ENCODE measurements at regions not wholly inside any gene's neighbourhood (a gene's known extent, or its start where the extent isn't known, plus 50 kb on each side); places are given as distances from the start of the nearest gene placed in this dataset.

DNA sequence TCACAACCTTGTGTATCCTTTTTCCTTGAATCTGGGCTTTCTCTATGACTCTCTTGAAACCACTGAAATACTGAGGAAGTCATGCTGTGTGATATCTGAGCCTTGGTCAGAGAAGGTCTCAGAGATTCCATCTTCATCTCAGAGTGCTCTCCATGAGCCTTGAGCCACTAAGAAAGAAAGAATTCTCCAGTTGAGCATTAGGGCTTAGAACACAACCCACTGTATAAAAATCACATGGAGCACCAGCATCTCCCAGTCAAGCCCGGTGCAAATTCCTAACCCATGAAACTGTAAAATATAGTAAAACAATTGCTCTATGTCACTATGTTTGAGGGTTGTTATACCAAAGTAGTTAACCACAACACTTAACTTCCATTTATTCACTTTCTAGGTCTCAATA is 181.4 kb downstream of the MOXD1 start:
- FAIRE-seq (no peak), DNase-seq (ENCODE audit: insufficient read length, low spot score) (no peak)
- TF ChIP-seq POLR2A (IDR thresholded peaks at IDR 0.05; ENCODE audit: low read depth, low read length) (no peak), POLR2AphosphoS5 (IDR thresholded peaks at IDR 0.05; ENCODE audit: low read depth, low read length) (no peak), PAX5 (IDR thresholded peaks at IDR 0.05; ENCODE audit: insufficient read depth, low read length, severe bottlenecking) (no peak), TAF1 (IDR thresholded peaks at IDR 0.05; ENCODE audit: low read depth, low read length) (no peak), POU2F2 (IDR thresholded peaks at IDR 0.05; ENCODE audit: low read depth, low read length) (no peak), SPI1 (IDR thresholded peaks at IDR 0.05; ENCODE audit: low read depth, low read length) (no peak)

DNA sequence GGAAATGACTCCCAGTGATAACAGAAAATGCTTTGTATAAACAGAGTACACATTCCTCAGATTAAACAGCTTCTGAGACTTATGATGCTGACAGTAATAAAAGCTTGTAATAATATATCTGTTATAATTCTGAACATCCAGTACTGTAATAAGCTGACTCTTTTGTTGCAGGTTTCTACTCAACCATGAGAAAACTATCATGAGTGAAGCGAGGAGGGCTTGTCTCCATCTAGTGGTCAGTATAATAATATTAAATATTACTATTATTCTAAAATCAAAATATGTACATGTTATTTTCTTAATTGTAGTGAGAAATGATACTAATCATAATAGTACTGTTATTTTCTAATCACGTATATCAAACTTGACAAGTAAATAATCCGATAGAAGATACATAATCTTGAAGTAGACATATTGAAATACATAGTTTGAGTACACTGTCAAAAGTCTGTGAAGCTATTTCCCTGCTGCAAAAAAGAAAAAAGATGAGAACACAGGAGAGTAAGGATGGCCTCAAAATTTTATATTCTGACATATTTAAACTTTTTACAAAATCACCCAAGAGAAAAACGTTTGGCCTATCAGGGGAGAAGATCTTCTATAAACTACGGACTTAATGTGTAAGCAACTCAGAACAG is 183.1 kb downstream of the MOXD1 start:
- DNase-seq (ENCODE audit: insufficient read length, low spot score) (no peak), FAIRE-seq (no peak)
- TF ChIP-seq PAX5 (IDR thresholded peaks at IDR 0.05; ENCODE audit: insufficient read depth, low read length, severe bottlenecking) (no peak), POU2F2 (IDR thresholded peaks at IDR 0.05; ENCODE audit: low read depth, low read length) (no peak), TAF1 (IDR thresholded peaks at IDR 0.05; ENCODE audit: low read depth, low read length) (no peak), SPI1 (IDR thresholded peaks at IDR 0.05; ENCODE audit: low read depth, low read length) (no peak), POLR2AphosphoS5 (IDR thresholded peaks at IDR 0.05; ENCODE audit: low read depth, low read length) (no peak), POLR2A (IDR thresholded peaks at IDR 0.05; ENCODE audit: low read depth, low read length) (no peak)

DNA sequence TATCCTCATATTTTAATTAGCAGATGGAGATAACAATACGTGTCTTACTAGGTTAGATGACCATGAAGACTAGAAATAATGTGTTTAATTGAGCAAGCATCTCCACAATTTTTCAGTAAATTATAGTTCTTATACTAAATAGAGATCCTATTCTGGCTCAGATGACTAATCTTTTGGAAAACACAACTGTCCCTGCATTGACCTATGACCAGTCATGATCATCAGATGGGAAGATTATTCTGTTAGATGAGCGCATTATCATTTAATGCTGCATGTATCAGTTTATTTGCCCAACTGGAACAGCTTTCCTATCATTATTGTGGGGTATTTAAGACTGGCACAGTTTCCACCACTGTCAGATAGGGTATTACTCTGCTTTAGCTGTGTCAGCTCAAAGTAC is 185.5 kb downstream of the MOXD1 start:
- DNase-seq (ENCODE audit: insufficient read length, low spot score) (no peak), FAIRE-seq (no peak)
- no peak for TF ChIP-seq TAF1 (IDR thresholded peaks at IDR 0.05; ENCODE audit: low read depth, low read length)
- no peak for TF ChIP-seq POLR2A (IDR thresholded peaks at IDR 0.05; ENCODE audit: low read depth, low read length)
- TF ChIP-seq PAX5 (IDR thresholded peaks at IDR 0.05; ENCODE audit: insufficient read depth, low read length, severe bottlenecking) = no peak
- TF ChIP-seq POU2F2 (IDR thresholded peaks at IDR 0.05; ENCODE audit: low read depth, low read length) = no peak
- no peak for TF ChIP-seq POLR2AphosphoS5 (IDR thresholded peaks at IDR 0.05; ENCODE audit: low read depth, low read length)
- TF ChIP-seq SPI1 (IDR thresholded peaks at IDR 0.05; ENCODE audit: low read depth, low read length) = no peak

DNA sequence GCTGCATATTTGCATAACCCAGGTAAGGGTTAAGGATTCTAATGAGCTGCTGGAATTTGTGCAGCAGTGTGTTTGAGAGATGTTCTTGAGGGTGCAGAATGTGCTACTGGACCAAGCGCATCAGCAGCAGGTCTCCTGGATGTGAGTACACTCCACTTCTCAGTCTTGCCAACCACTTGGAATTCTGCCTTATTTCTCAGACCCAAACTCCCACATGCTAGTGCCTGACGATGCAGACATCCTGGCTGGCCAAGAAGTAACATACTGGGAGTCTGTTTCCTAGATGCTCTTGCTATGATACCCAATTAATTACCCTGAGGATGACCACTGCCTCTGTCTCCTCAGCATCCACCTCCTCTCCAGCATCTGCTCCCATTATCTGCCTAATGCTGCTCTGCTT is 186.6 kb downstream of the MOXD1 start:
- TF ChIP-seq POLR2AphosphoS5 (IDR thresholded peaks at IDR 0.05; ENCODE audit: low read depth, low read length) (no peak), PAX5 (IDR thresholded peaks at IDR 0.05; ENCODE audit: insufficient read depth, low read length, severe bottlenecking) (no peak), POU2F2 (IDR thresholded peaks at IDR 0.05; ENCODE audit: low read depth, low read length) (no peak), POLR2A (IDR thresholded peaks at IDR 0.05; ENCODE audit: low read depth, low read length) (no peak), SPI1 (IDR thresholded peaks at IDR 0.05; ENCODE audit: low read depth, low read length) (no peak), TAF1 (IDR thresholded peaks at IDR 0.05; ENCODE audit: low read depth, low read length) (no peak)
- no peak for FAIRE-seq
- no peak for DNase-seq (ENCODE audit: insufficient read length, low spot score)

DNA sequence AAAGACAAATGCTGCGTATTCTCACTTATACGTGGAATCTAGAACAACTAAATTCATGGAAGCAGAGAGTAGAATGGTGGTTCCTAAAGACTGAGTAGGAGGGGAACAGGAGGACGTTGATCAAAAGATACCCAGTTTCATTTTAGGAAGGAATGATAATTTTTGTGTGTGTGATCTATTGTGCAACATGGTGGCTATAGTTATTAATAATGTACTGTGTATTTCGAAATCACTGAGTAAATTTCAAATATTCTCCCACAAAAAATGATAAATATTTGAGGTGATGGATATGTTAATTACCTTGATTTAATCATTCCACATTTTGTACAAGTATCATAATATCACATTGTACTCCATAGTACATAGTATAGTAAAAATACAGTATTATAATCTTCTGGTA is 187.5 kb downstream of the MOXD1 start:
- DNase-seq (ENCODE audit: insufficient read length, low spot score) (no peak), FAIRE-seq (no peak)
- TF ChIP-seq POU2F2 (IDR thresholded peaks at IDR 0.05; ENCODE audit: low read depth, low read length) (no peak), POLR2AphosphoS5 (IDR thresholded peaks at IDR 0.05; ENCODE audit: low read depth, low read length) (no peak), TAF1 (IDR thresholded peaks at IDR 0.05; ENCODE audit: low read depth, low read length) (no peak), SPI1 (IDR thresholded peaks at IDR 0.05; ENCODE audit: low read depth, low read length) (no peak)

DNA sequence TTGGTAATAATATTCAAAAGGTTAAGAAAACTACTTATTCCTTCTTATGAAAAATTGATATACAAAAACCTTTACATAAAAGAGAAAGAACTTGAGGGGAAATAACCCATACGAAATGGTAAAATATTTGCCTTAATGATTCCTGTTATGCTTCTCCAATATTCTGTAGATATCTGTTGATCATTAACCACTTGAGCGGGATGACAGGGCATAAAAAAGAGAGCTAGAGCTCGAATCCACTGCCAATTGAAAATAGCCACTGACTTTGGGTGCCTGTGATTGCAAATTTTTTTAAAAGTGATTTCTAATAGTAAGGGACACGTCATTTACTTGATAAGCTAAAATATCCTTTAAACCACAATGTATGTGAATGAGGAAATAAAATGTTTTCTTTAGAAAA is 188.1 kb downstream of the MOXD1 start:
- FAIRE-seq (no peak), DNase-seq (ENCODE audit: insufficient read length, low spot score) (no peak)
- no peak for TF ChIP-seq POU2F2 (IDR thresholded peaks at IDR 0.05; ENCODE audit: low read depth, low read length)
- no peak for TF ChIP-seq TAF1 (IDR thresholded peaks at IDR 0.05; ENCODE audit: low read depth, low read length)
- TF ChIP-seq POLR2AphosphoS5 (IDR thresholded peaks at IDR 0.05; ENCODE audit: low read depth, low read length) = no peak
- no peak for TF ChIP-seq PAX5 (IDR thresholded peaks at IDR 0.05; ENCODE audit: insufficient read depth, low read length, severe bottlenecking)
- TF ChIP-seq POLR2A (IDR thresholded peaks at IDR 0.05; ENCODE audit: low read depth, low read length) = no peak
- TF ChIP-seq SPI1 (IDR thresholded peaks at IDR 0.05; ENCODE audit: low read depth, low read length) = no peak

DNA sequence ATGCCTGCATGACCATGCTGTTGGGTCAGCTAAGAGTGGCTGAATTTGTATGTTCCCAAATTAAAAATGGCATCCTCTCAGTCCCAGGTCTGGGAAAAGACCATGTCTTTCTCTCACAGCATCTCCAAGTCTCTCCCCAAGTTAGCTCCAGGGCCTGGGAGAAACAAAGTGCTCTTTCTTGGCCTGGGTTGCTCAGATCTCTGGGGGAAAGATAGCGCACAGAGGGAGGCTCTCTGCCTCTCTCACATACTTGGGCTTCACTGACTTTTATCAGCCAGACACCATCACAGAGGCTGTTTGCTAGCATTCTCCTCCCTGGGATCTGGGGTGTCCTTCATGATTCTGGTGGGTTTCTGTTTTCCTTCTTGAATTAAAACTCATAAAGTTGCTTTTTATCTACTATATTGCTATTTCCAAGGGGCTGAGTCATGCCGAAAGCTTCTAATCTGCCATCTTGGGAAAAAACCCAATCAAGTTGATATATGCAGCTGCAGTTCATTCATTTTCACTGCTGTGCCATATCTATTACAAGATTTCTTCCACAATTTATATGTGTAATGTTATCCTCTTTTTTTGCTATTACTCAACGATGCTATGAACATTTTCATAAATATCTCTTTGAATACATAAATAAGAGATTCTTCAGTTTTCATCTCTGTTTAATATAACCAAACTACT is 190.2 kb downstream of the MOXD1 start:
- FAIRE-seq (no peak), DNase-seq (ENCODE audit: insufficient read length, low spot score) (no peak)
- TF ChIP-seq TAF1 (IDR thresholded peaks at IDR 0.05; ENCODE audit: low read depth, low read length) = no peak
- no peak for TF ChIP-seq SPI1 (IDR thresholded peaks at IDR 0.05; ENCODE audit: low read depth, low read length)
- no peak for TF ChIP-seq POLR2AphosphoS5 (IDR thresholded peaks at IDR 0.05; ENCODE audit: low read depth, low read length)
- TF ChIP-seq POLR2A (IDR thresholded peaks at IDR 0.05; ENCODE audit: low read depth, low read length) = no peak

DNA sequence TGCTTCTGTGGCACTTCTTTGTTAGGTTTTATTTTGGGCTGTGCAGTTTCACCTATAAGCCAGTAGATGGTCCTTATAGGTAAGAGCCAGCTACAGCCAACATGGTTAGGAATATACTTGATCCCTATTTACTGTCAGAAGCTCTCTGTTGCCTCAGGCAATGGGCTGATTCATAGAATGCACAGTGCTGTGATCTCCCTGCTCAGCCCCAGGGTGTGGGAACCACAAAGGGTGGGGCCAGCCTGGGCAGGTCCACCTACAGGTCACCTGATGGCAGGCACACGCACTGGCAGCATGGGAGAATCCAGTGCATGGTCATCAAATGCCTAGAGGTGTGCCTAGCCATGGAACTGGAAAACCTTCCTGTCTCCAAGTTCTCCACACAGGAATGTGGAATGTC is 191.9 kb downstream of the MOXD1 start:
- FAIRE-seq (no peak), DNase-seq (ENCODE audit: insufficient read length, low spot score) (no peak)
- no peak for TF ChIP-seq TAF1 (IDR thresholded peaks at IDR 0.05; ENCODE audit: low read depth, low read length)
- no peak for TF ChIP-seq POU2F2 (IDR thresholded peaks at IDR 0.05; ENCODE audit: low read depth, low read length)
- no peak for TF ChIP-seq SPI1 (IDR thresholded peaks at IDR 0.05; ENCODE audit: low read depth, low read length)
- no peak for TF ChIP-seq POLR2A (IDR thresholded peaks at IDR 0.05; ENCODE audit: low read depth, low read length)
- TF ChIP-seq PAX5 (IDR thresholded peaks at IDR 0.05; ENCODE audit: insufficient read depth, low read length, severe bottlenecking) = no peak
- TF ChIP-seq POLR2AphosphoS5 (IDR thresholded peaks at IDR 0.05; ENCODE audit: low read depth, low read length) = no peak

DNA sequence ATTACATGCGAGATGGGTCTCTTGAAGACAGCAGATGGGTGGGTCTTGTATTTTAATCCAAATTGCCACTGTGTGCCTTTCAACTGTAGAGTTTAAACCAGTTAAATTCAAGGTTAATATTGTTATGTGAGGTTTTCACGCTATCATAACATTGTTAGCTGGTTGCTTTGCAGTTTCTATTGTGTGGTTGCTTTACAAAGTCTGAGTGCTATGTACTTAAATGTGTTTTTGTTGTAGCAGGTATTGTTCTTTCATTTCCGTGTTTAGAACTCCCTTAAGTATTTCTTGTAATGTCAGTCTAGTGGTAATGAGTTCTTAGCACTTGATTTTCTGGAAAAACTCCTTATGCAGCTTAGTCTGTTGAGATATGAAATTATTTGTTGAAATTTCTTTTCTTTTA is 193.3 kb downstream of the MOXD1 start:
- DNase-seq (ENCODE audit: insufficient read length, low spot score) (no peak), FAIRE-seq (no peak)
- no peak for TF ChIP-seq SPI1 (IDR thresholded peaks at IDR 0.05; ENCODE audit: low read depth, low read length)
- TF ChIP-seq PAX5 (IDR thresholded peaks at IDR 0.05; ENCODE audit: insufficient read depth, low read length, severe bottlenecking) = no peak
- no peak for TF ChIP-seq POU2F2 (IDR thresholded peaks at IDR 0.05; ENCODE audit: low read depth, low read length)
- TF ChIP-seq POLR2A (IDR thresholded peaks at IDR 0.05; ENCODE audit: low read depth, low read length) = no peak
- no peak for TF ChIP-seq TAF1 (IDR thresholded peaks at IDR 0.05; ENCODE audit: low read depth, low read length)
- TF ChIP-seq POLR2AphosphoS5 (IDR thresholded peaks at IDR 0.05; ENCODE audit: low read depth, low read length) = no peak
